GM23338 (cell line): ENCODE measurements at regions not wholly inside any gene's neighbourhood (a gene's known extent, or its start where the extent isn't known, plus 50 kb on each side); places are given as distances from the start of the nearest gene placed in this dataset.

ENCODE experiments used
- ATAC-seq: fragments of 200-7000 bp; cut with Tn5 transposase; 3 replicates; pipeline ENCODE4 v1.9.1; 2020
- DNase-seq: peaks from one replicate; pipeline ENCODE4 v3.0.0-alpha.2; 2015; ENCODE audit warnings: low spot score
- H2AFZ ChIP-seq: fragments of 200-600 bp; sonication (generic); 2 replicates; pipeline ENCODE4 v1.8.0; 2016; ENCODE audit warnings: antibody characterized with exemption, mild to moderate bottlenecking, moderate library complexity
- H3F3A ChIP-seq: fragments of 200-600 bp; sonication (generic); replicated peaks from 2 replicates; pipeline ENCODE4 v1.8.0; 2017; ENCODE audit warnings: antibody characterized with exemption, mixed run types, low read depth
- H3K27ac ChIP-seq: fragments of 200-600 bp; sonication (generic); 2 replicates; pipeline ENCODE4 v1.6.1; 2016; ENCODE audit warnings: low read depth
- H3K27me3 ChIP-seq: fragments of 200-600 bp; sonication (generic); 2 replicates; pipeline ENCODE4 v1.8.0; 2016; ENCODE audit warnings: mild to moderate bottlenecking, mixed run types, moderate library complexity; ENCODE audit not compliant: insufficient read depth
- H3K36me3 ChIP-seq: fragments of 200-600 bp; sonication (generic); 2 replicates; pipeline ENCODE4 v1.8.0; 2016; ENCODE audit warnings: mild to moderate bottlenecking; ENCODE audit not compliant: insufficient read depth
- H3K4me1 ChIP-seq: fragments of 200-600 bp; sonication (generic); 2 replicates; pipeline ENCODE4 v1.8.0; 2016; ENCODE audit warnings: mild to moderate bottlenecking, moderate library complexity; ENCODE audit not compliant: insufficient read depth
- H3K4me2 ChIP-seq: fragments of 200-600 bp; sonication (generic); 2 replicates; pipeline ENCODE4 v1.7.1; 2017; ENCODE audit warnings: mixed run types
- H3K4me3 ChIP-seq: fragments of 200-600 bp; sonication (generic); 2 replicates; pipeline ENCODE4 v1.6.1; 2016; ENCODE audit warnings: mixed run types
- H3K79me2 ChIP-seq: fragments of 200-600 bp; sonication (generic); replicated peaks from 2 replicates; pipeline ENCODE4 v1.8.0; 2017; ENCODE audit warnings: mild to moderate bottlenecking; ENCODE audit not compliant: insufficient read depth
- H3K9me2 ChIP-seq: fragments of 200-600 bp; sonication (generic); 2 replicates; pipeline ENCODE4 v1.8.0; 2017; ENCODE audit not compliant: insufficient read depth
- H4K20me1 ChIP-seq: fragments of 200-600 bp; sonication (generic); replicated peaks from 2 replicates; pipeline ENCODE4 v1.8.0; 2017; ENCODE audit warnings: mild to moderate bottlenecking; ENCODE audit not compliant: insufficient read depth
- H3K27ac Mint-ChIP-seq: 2 replicates; pipeline ENCODE4 v1.8.0; 2020; ENCODE audit warnings: inconsistent platforms, mild to moderate bottlenecking, moderate library complexity, mixed read lengths
- H3K27me3 Mint-ChIP-seq: 3 replicates; pipeline ENCODE4 v1.8.0; 2022; ENCODE audit warnings: low read depth, mild to moderate bottlenecking, moderate library complexity, mixed read lengths, inconsistent platforms; ENCODE audit not compliant: insufficient read depth, poor library complexity
- H3K36me3 Mint-ChIP-seq: 3 replicates; pipeline ENCODE4 v1.8.0; 2021; ENCODE audit warnings: low read depth, mild to moderate bottlenecking, inconsistent platforms, moderate library complexity, mixed read lengths
- H3K4me1 Mint-ChIP-seq: 3 replicates; pipeline ENCODE4 v1.8.0; 2020; ENCODE audit warnings: mild to moderate bottlenecking, inconsistent platforms, mixed read lengths
- H3K4me3 Mint-ChIP-seq: 3 replicates; pipeline ENCODE4 v1.8.0; 2021; ENCODE audit warnings: moderate library complexity, mild to moderate bottlenecking, inconsistent platforms, mixed read lengths
- H3K9me3 Mint-ChIP-seq: 3 replicates; pipeline ENCODE4 v1.8.0; 2020; ENCODE audit warnings: moderate library complexity, mild to moderate bottlenecking, inconsistent platforms, mixed read lengths
- CREB1 ChIP-seq: fragments of 250-450 bp; sonication (Bioruptor Pico); IDR thresholded peaks from 2 replicates; pipeline ENCODE4 v1.5.0; 2020; ENCODE audit warnings: low read depth, mild to moderate bottlenecking, moderate library complexity
- EZH2 ChIP-seq: fragments of 200-600 bp; sonication (generic); IDR thresholded peaks from one replicate; pipeline ENCODE4 v1.8.0; 2017; ENCODE audit warnings: antibody characterized with exemption, mild to moderate bottlenecking, low read depth; ENCODE audit not compliant: unreplicated experiment
- EZH2phosphoT487 ChIP-seq: fragments of 200-600 bp; sonication (generic); IDR thresholded peaks from one replicate; pipeline ENCODE4 v1.8.1; 2018; ENCODE audit warnings: antibody characterized with exemption; ENCODE audit not compliant: unreplicated experiment
- JUNB ChIP-seq: IDR thresholded peaks from one replicate; pipeline ENCODE4 v1.6.1; 2016; ENCODE audit warnings: antibody characterized with exemption; ENCODE audit not compliant: unreplicated experiment
- NANOG ChIP-seq: IDR thresholded peaks from 2 replicates; pipeline ENCODE4 v1.6.1; 2016; ENCODE audit warnings: antibody characterized with exemption, borderline replicate concordance
- POLR2AphosphoS5 ChIP-seq: IDR thresholded peaks from 2 replicates; pipeline ENCODE4 v1.6.1; 2016; ENCODE audit warnings: antibody characterized with exemption, low read depth
- STAT1 ChIP-seq: IDR thresholded peaks from one replicate; pipeline ENCODE4 v1.6.1; 2016; ENCODE audit warnings: antibody characterized with exemption; ENCODE audit not compliant: unreplicated experiment
- ZNF114 ChIP-seq: fragments of 250-450 bp; sonication (Bioruptor Pico); IDR thresholded peaks from 2 replicates; pipeline ENCODE4 v1.5.0; 2020; ENCODE audit warnings: mild to moderate bottlenecking, moderate library complexity
- ZNF331 ChIP-seq: fragments of 250-450 bp; sonication (Bioruptor Pico); IDR thresholded peaks from 2 replicates; pipeline ENCODE4 v1.5.0; 2020; ENCODE audit warnings: low read depth, mild to moderate bottlenecking, moderate library complexity
- TF ChIP-seq, protein P1 (sequence below): IDR thresholded peaks from one replicate; pipeline ENCODE4 v1.6.1; 2018; ENCODE audit warnings: antibody characterized with exemption; ENCODE audit not compliant: unreplicated experiment
- TF ChIP-seq, protein P2 (sequence below), 2 experiments: fragments of 200-600 bp in 1 of 2; sonication (generic) in 1 of 2; conservative IDR thresholded peaks; 2 replicates each; pipeline versions ENCODE4 v1.5.1 to v1.6.1; 2016 to 2017; ENCODE audit warnings: antibody characterized with exemption in 2 of 2, low read depth in 2 of 2, mild to moderate bottlenecking in 2 of 2, moderate library complexity in 1 of 2

DNA sequence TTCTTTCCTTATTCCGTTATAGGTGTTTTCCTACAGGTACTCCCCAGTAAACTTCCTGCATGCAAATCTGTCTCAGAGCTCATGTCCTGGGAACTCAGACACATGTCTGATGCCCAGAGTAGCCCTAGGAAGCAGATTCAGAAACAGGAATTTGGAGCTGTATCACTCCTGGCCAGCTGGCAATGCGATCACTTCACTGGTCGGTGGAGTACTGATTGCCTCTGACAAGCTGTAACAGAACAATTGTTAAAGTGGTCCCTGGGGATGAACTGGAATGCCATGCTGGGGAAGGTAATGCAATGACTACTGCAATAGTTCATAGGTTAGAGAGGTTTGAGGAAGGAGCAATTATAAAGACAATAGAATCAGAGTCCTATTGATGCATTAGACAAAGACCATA, 131.6 kb upstream of the DOCK10 start (continued):
- TF ChIP-seq, protein P1, sequence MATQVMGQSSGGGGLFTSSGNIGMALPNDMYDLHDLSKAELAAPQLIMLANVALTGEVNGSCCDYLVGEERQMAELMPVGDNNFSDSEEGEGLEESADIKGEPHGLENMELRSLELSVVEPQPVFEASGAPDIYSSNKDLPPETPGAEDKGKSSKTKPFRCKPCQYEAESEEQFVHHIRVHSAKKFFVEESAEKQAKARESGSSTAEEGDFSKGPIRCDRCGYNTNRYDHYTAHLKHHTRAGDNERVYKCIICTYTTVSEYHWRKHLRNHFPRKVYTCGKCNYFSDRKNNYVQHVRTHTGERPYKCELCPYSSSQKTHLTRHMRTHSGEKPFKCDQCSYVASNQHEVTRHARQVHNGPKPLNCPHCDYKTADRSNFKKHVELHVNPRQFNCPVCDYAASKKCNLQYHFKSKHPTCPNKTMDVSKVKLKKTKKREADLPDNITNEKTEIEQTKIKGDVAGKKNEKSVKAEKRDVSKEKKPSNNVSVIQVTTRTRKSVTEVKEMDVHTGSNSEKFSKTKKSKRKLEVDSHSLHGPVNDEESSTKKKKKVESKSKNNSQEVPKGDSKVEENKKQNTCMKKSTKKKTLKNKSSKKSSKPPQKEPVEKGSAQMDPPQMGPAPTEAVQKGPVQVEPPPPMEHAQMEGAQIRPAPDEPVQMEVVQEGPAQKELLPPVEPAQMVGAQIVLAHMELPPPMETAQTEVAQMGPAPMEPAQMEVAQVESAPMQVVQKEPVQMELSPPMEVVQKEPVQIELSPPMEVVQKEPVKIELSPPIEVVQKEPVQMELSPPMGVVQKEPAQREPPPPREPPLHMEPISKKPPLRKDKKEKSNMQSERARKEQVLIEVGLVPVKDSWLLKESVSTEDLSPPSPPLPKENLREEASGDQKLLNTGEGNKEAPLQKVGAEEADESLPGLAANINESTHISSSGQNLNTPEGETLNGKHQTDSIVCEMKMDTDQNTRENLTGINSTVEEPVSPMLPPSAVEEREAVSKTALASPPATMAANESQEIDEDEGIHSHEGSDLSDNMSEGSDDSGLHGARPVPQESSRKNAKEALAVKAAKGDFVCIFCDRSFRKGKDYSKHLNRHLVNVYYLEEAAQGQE: no peak
- TF ChIP-seq ZNF114 (no peak), POLR2AphosphoS5 (no peak)

DNA sequence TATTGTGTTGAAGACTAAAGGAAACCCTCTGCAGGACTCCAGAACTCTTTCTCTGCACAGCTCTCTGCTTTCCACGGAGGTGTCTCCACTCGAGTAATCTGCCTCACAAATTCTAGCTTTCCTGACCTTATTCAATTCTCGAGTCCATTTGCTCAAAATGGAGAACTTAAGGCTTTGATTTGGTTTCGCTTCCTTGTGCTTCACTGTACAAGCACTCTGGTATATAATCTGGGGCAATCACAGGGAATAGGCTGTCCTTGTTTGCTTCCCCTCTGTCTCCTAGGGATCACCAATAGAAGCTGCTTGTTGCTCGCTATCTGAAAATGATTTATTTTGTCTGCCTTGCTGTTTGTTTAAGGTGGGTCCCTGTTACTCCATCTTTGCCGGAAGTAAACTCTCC, 129.1 kb upstream of the DOCK10 start:
- H3K9me2 ChIP-seq: peaks cover 26% of the 10 kb centered on the region; the same call in 1 of the 2 replicates
- ATAC-seq (no peak), DNase-seq (no peak)
- no peaks in the 10 kb centered on the region for H4K20me1 ChIP-seq
- no peak overlapping the region for H3K4me2 ChIP-seq
- peaks cover 3% of the 10 kb centered on the region; the same call in 1 of the 3 replicates for H3K4me1 Mint-ChIP-seq
- H3K36me3 Mint-ChIP-seq: no peaks in the 10 kb centered on the region
- H3K27ac ChIP-seq: no peak overlapping the region
- TF ChIP-seq ZNF114: no peak
- peak overlapping the region; percentile 38; the same call in 1 of the 2 replicates for H2AFZ ChIP-seq
- H3K4me1 ChIP-seq: no peaks in the 10 kb centered on the region
- H3K4me3 ChIP-seq: no peak overlapping the region
- H3K36me3 ChIP-seq: no peaks in the 10 kb centered on the region
- H3F3A ChIP-seq: no peaks in the 10 kb centered on the region
- H3K79me2 ChIP-seq: no peaks in the 10 kb centered on the region
- no peak overlapping the region for H3K27ac Mint-ChIP-seq
- H3K27me3 ChIP-seq: no peaks in the 10 kb centered on the region
- H3K4me3 Mint-ChIP-seq: no peak overlapping the region
- no peaks in the 10 kb centered on the region for H3K27me3 Mint-ChIP-seq
- H3K9me3 Mint-ChIP-seq: no peaks in the 10 kb centered on the region

DNA sequence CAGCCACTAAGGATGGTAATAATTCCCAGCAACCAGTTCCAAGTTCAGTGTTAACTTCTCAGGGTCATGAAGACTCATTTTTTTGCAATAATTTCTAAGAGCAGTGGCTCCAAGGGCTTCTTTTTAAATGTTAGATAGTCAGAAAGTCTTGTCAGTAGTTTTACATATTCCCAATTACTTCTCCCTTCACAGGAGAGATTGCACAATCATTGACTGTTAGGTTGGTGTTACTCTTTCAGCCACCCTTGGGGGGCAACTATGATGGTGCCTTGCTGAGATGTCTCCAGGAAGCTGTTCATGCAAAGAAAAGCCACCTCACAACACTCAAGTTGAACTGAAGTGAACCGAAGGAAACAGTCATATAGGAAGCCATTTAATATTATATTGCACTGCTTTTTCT, 127.9 kb upstream of the DOCK10 start:
- peaks cover 3% of the 10 kb centered on the region; the same call in 1 of the 3 replicates for H3K4me1 Mint-ChIP-seq
- Histone ChIP-seq H3K4me2 (no peak overlapping the region), H3K36me3 (no peaks in the 10 kb centered on the region), H2AFZ (no peak overlapping the region), H3K4me3 (no peak overlapping the region), H3K27ac (no peak overlapping the region), H3K4me1 (no peaks in the 10 kb centered on the region), H3K79me2 (no peaks in the 10 kb centered on the region), H3K27me3 (no peaks in the 10 kb centered on the region), H3K9me2 (peaks cover 23% of the 10 kb centered on the region; the same call in 1 of the 2 replicates), H4K20me1 (no peaks in the 10 kb centered on the region), H3F3A (no peaks in the 10 kb centered on the region)
- TF ChIP-seq POLR2AphosphoS5 (no peak), CREB1 (CRISPR knock-in tag) (no peak), JUNB (no peak)
- no peaks in the 10 kb centered on the region for H3K9me3 Mint-ChIP-seq
- no peak overlapping the region for H3K4me3 Mint-ChIP-seq
- H3K27me3 Mint-ChIP-seq: no peaks in the 10 kb centered on the region
- H3K27ac Mint-ChIP-seq: no peak overlapping the region
- no peak for ATAC-seq
- DNase-seq: no peak
- H3K36me3 Mint-ChIP-seq: no peaks in the 10 kb centered on the region

DNA sequence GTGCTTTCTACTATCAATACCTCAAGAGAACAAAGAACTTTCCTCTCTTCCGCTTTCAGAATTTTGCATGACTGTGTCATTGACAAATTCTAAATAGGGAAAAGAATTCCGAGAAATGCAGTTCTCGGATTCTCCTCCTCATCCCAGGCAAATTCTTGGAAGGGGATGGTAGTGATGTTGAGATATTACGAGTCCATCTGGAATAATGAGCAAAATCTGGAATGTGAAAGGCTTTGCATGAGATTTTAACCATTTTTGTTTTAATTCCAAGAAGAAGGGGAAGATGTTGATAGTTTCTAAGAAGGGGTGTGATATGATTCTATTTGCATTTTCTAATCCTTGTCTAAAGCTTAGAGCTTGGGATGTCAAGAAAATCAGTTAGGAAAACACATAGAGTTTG, 127.1 kb upstream of the DOCK10 start:
- no peak overlapping the region for H3K27ac ChIP-seq
- ATAC-seq (no peak), DNase-seq (no peak)
- Mint-ChIP-seq H3K4me3 (no peak overlapping the region), H3K36me3 (no peaks in the 10 kb centered on the region), H3K27me3 (no peaks in the 10 kb centered on the region), H3K27ac (no peak overlapping the region), H3K9me3 (no peaks in the 10 kb centered on the region), H3K4me1 (peaks cover 3% of the 10 kb centered on the region; the same call in 1 of the 3 replicates)
- H4K20me1 ChIP-seq: no peaks in the 10 kb centered on the region
- no peak overlapping the region for H2AFZ ChIP-seq
- no peaks in the 10 kb centered on the region for H3K79me2 ChIP-seq
- no peaks in the 10 kb centered on the region for H3K36me3 ChIP-seq
- no peak overlapping the region for H3K4me2 ChIP-seq
- H3K4me3 ChIP-seq: no peak overlapping the region
- H3F3A ChIP-seq: no peaks in the 10 kb centered on the region
- H3K4me1 ChIP-seq: no peaks in the 10 kb centered on the region
- no peaks in the 10 kb centered on the region for H3K27me3 ChIP-seq
- H3K9me2 ChIP-seq: peaks cover 23% of the 10 kb centered on the region; the same call in 1 of the 2 replicates
- TF ChIP-seq ZNF114: no peak
- TF ChIP-seq EZH2: no peak
- no peak for TF ChIP-seq NANOG
- TF ChIP-seq ZNF331 (CRISPR knock-in tag): no peak
- TF ChIP-seq STAT1: no peak
- TF ChIP-seq POLR2AphosphoS5: no peak
- no peak for TF ChIP-seq EZH2phosphoT487
- TF ChIP-seq, protein P2, sequence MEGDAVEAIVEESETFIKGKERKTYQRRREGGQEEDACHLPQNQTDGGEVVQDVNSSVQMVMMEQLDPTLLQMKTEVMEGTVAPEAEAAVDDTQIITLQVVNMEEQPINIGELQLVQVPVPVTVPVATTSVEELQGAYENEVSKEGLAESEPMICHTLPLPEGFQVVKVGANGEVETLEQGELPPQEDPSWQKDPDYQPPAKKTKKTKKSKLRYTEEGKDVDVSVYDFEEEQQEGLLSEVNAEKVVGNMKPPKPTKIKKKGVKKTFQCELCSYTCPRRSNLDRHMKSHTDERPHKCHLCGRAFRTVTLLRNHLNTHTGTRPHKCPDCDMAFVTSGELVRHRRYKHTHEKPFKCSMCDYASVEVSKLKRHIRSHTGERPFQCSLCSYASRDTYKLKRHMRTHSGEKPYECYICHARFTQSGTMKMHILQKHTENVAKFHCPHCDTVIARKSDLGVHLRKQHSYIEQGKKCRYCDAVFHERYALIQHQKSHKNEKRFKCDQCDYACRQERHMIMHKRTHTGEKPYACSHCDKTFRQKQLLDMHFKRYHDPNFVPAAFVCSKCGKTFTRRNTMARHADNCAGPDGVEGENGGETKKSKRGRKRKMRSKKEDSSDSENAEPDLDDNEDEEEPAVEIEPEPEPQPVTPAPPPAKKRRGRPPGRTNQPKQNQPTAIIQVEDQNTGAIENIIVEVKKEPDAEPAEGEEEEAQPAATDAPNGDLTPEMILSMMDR (conservative IDR thresholded peaks at IDR 0.05; ENCODE audit: low read depth in 2 of 2): no peak
